ENCODE measurements at regions not wholly inside any gene's neighbourhood (a gene's known extent, or its start where the extent isn't known, plus 50 kb on each side); places are given as distances from the start of the nearest gene placed in this dataset.

- ChIA-PET POLR2A (interaction anchor here (0.6 to 0.7 kb wide), 2 partner anchors 302 to 347 kb away, joined by 3 read pairs; no protein-coding TSS in a partner anchor), CTCF (interaction anchor here (0.6 to 0.7 kb wide), 2 partner anchors 133 to 539 kb away, joined by 3 read pairs; no protein-coding TSS in a partner anchor)
- H3K27ac Mint-ChIP-seq (ENCODE audit: low read depth, unreplicated experiment): no peak overlapping the region
- no peak overlapping the region for H3K4me3 Mint-ChIP-seq (ENCODE audit: unreplicated experiment)
- intact Hi-C loops (cut with micrococcal nuclease): no loop called here
- no peak for TF ChIP-seq CTCF (IDR thresholded peaks at IDR 0.05; ENCODE audit: unreplicated experiment)
- H3K27me3 Mint-ChIP-seq (ENCODE audit: insufficient read depth, unreplicated experiment): no peaks in the 10 kb centered on the region
- H3K9me3 Mint-ChIP-seq (ENCODE audit: unreplicated experiment): no peaks in the 10 kb centered on the region
- no TSS peak for BruUV-seq (replicated peaks)
- no peaks in the 10 kb centered on the region for H3K36me3 Mint-ChIP-seq (ENCODE audit: insufficient read depth, unreplicated experiment)
- no peak for DNase-seq (ENCODE audit: unreplicated experiment)
- no peaks in the 10 kb centered on the region for H3K4me1 Mint-ChIP-seq (ENCODE audit: insufficient read depth, unreplicated experiment)
Measured at GRCh38 chr15:35618260-35619188, 72.6 kb upstream of the DPH6 start.

GRCh38 chr15:35622641-35623340 is 76.8 kb upstream of the DPH6 start:
- Mint-ChIP-seq H3K4me3 (ENCODE audit: unreplicated experiment) (no peak overlapping the region), H3K27ac (ENCODE audit: low read depth, unreplicated experiment) (no peak overlapping the region), H3K27me3 (ENCODE audit: insufficient read depth, unreplicated experiment) (no peaks in the 10 kb centered on the region), H3K9me3 (ENCODE audit: unreplicated experiment) (no peaks in the 10 kb centered on the region), H3K36me3 (ENCODE audit: insufficient read depth, unreplicated experiment) (no peaks in the 10 kb centered on the region), H3K4me1 (ENCODE audit: insufficient read depth, unreplicated experiment) (peaks cover 9% of the 10 kb centered on the region)
- DNase-seq (ENCODE audit: unreplicated experiment): peak; percentile 47
- BruUV-seq (replicated peaks): no TSS peak
- ChIA-PET POLR2A (interaction anchor here (0.9 kb wide), 1 partner anchor 13 kb away, joined by 3 read pairs; no protein-coding TSS in a partner anchor), CTCF (interaction anchor here (0.8 to 1.1 kb wide), 2 partner anchors 36 to 75 kb away, joined by 3 to 4 read pairs; no protein-coding TSS in a partner anchor)
- TF ChIP-seq CTCF (IDR thresholded peaks at IDR 0.05; ENCODE audit: unreplicated experiment): no peak
- intact Hi-C loops (cut with micrococcal nuclease): loop anchor here (10.0 kb wide), 1 partner anchor 72 kb away; no protein-coding TSS in a partner anchor

DNA sequence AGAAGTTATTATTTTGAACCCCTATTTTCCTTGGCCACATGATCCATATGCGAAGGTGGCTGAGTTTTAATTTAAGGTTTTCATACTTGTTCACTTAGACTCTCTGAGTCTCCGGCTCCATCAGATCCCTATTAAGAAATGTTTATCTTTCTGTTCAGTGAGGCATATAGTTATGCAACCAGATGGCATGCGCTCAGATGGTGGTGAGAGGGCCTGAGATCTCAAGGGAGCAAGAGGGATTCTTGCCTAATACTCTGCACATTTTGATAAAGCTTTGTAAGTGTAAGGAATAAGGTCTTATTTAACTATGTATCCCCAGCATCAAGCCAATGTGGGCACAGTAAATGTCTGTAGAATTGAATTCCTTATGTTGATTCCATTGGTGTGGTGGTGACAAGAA is 78.9 kb upstream of the DPH6 start:
- H3K9me3 Mint-ChIP-seq (ENCODE audit: unreplicated experiment): no peaks in the 10 kb centered on the region
- intact Hi-C loops (cut with micrococcal nuclease): loop anchor here (10.0 kb wide), 1 partner anchor 70 kb away; no protein-coding TSS in a partner anchor
- H3K4me1 Mint-ChIP-seq (ENCODE audit: insufficient read depth, unreplicated experiment): peaks cover 15% of the 10 kb centered on the region
- ChIA-PET POLR2A (no interaction called here), CTCF (interaction anchor here (1.5 kb wide), 1 partner anchor 11 kb away, joined by 3 read pairs; no protein-coding TSS in a partner anchor)
- TF ChIP-seq CTCF (IDR thresholded peaks at IDR 0.05; ENCODE audit: unreplicated experiment): no peak
- H3K36me3 Mint-ChIP-seq (ENCODE audit: insufficient read depth, unreplicated experiment): no peaks in the 10 kb centered on the region
- no peak overlapping the region for H3K27ac Mint-ChIP-seq (ENCODE audit: low read depth, unreplicated experiment)
- BruUV-seq (replicated peaks): no TSS peak
- DNase-seq (ENCODE audit: unreplicated experiment): peak; percentile 85
- H3K27me3 Mint-ChIP-seq (ENCODE audit: insufficient read depth, unreplicated experiment): no peaks in the 10 kb centered on the region
- H3K4me3 Mint-ChIP-seq (ENCODE audit: unreplicated experiment): no peak overlapping the region

Data from MCF 10A (cell line).